H9 (cell line): ENCODE measurements at regions not wholly inside any gene's neighbourhood (a gene's known extent, or its start where the extent isn't known, plus 50 kb on each side); places are given as distances from the start of the nearest gene placed in this dataset.

Source experiments
- DNase-seq: peaks from one replicate; pipeline ENCODE4 v3.0.0-alpha.2; 2017
- H2AFZ ChIP-seq: one replicate; pipeline ENCODE4 v1.6.1; 2013; ENCODE audit warnings: mild to moderate bottlenecking, low read length, control low read depth, moderate library complexity
- H2AK5ac ChIP-seq: 2 replicates; pipeline ENCODE4 v1.6.1; 2013; ENCODE audit warnings: low read length, control low read depth, mixed read lengths; ENCODE audit not compliant: insufficient read length
- H2BK120ac ChIP-seq: one replicate; pipeline ENCODE4 v1.6.1; 2013; ENCODE audit warnings: low read depth, mild to moderate bottlenecking, low read length, control low read depth, inconsistent platforms; ENCODE audit not compliant: poor library complexity, severe bottlenecking
- H2BK12ac ChIP-seq: 2 replicates; pipeline ENCODE4 v1.6.1; 2013; ENCODE audit warnings: low read length, control low read depth, mixed read lengths, low read depth; ENCODE audit not compliant: insufficient read length
- H2BK15ac ChIP-seq: 2 replicates; pipeline ENCODE4 v1.6.1; 2013; ENCODE audit warnings: low read depth, low read length, control low read depth
- H2BK20ac ChIP-seq: one replicate; pipeline ENCODE4 v1.6.1; 2013; ENCODE audit warnings: low read depth, mild to moderate bottlenecking, low read length, control low read depth, inconsistent platforms; ENCODE audit not compliant: poor library complexity, severe bottlenecking
- H2BK5ac ChIP-seq: 2 replicates; pipeline ENCODE4 v1.6.1; 2013; ENCODE audit warnings: low read length, control low read depth, mixed read lengths; ENCODE audit not compliant: insufficient read length
- H3K14ac ChIP-seq: 2 replicates; pipeline ENCODE4 v1.6.1; 2013; ENCODE audit warnings: low read length, control low read depth; ENCODE audit not compliant: insufficient read depth
- H3K18ac ChIP-seq: 2 replicates; pipeline ENCODE4 v1.6.1; 2013; ENCODE audit warnings: low read depth, mild to moderate bottlenecking, mixed read lengths, low read length, control low read depth; ENCODE audit not compliant: insufficient read length
- H3K23ac ChIP-seq: 2 replicates; pipeline ENCODE4 v1.6.1; 2013; ENCODE audit warnings: low read length, control low read depth, mixed read lengths, low read depth; ENCODE audit not compliant: insufficient read length
- H3K23me2 ChIP-seq: 2 replicates; pipeline ENCODE4 v1.6.1; 2013; ENCODE audit warnings: low read depth, mild to moderate bottlenecking, mixed read lengths, low read length, control low read depth; ENCODE audit not compliant: insufficient read length, poor library complexity, severe bottlenecking
- H3K27ac ChIP-seq: 2 replicates; pipeline ENCODE4 v1.5.1; 2013; ENCODE audit warnings: low read length, control low read depth, mixed read lengths, low read depth; ENCODE audit not compliant: insufficient read length
- H3K27me3 ChIP-seq: 2 replicates; pipeline ENCODE4 v1.6.1; 2013; ENCODE audit warnings: low read length, control low read depth, inconsistent platforms; ENCODE audit not compliant: insufficient read depth
- H3K4ac ChIP-seq: 2 replicates; pipeline ENCODE4 v1.6.1; 2013; ENCODE audit warnings: low read depth, mild to moderate bottlenecking, control low read depth, inconsistent platforms, low read length, moderate library complexity
- H3K4me1 ChIP-seq: 2 replicates; pipeline ENCODE4 v1.6.1; 2013; ENCODE audit warnings: low read length, control low read depth, inconsistent platforms; ENCODE audit not compliant: insufficient read depth
- H3K4me2 ChIP-seq: 2 replicates; pipeline ENCODE4 v1.6.1; 2013; ENCODE audit warnings: low read length, control low read depth, mixed read lengths; ENCODE audit not compliant: insufficient read length, insufficient read depth
- H3K56ac ChIP-seq: 2 replicates; pipeline ENCODE4 v1.6.1; 2013; ENCODE audit warnings: low read depth, mild to moderate bottlenecking, mixed read lengths, low read length, control low read depth; ENCODE audit not compliant: insufficient read length
- H3K79me1 ChIP-seq: 2 replicates; pipeline ENCODE4 v1.6.1; 2013; ENCODE audit warnings: low read depth, mild to moderate bottlenecking, moderate library complexity, low read length, control low read depth, inconsistent platforms; ENCODE audit not compliant: insufficient read depth, poor library complexity, severe bottlenecking
- H3K79me2 ChIP-seq: 2 replicates; pipeline ENCODE4 v1.6.1; 2013; ENCODE audit warnings: low read length, control low read depth, inconsistent platforms; ENCODE audit not compliant: insufficient read depth
- H3K9ac ChIP-seq: 2 replicates; pipeline ENCODE4 v1.6.1; 2013; ENCODE audit warnings: low read length, control low read depth, mixed read lengths; ENCODE audit not compliant: insufficient read length; ENCODE audit errors: extremely low read depth
- H3K9me3 ChIP-seq: one replicate; pipeline ENCODE4 v1.6.1; 2013; ENCODE audit warnings: low read depth, low read length, inconsistent platforms; ENCODE audit not compliant: control insufficient read depth
- H3T11ph ChIP-seq: one replicate; pipeline ENCODE4 v1.6.1; 2013; ENCODE audit warnings: mild to moderate bottlenecking, low read length, control low read depth, inconsistent platforms
- H4K20me1 ChIP-seq: one replicate; pipeline ENCODE4 v1.6.1; 2013; ENCODE audit not compliant: control insufficient read depth, insufficient read length, insufficient read depth
- H4K5ac ChIP-seq: 2 replicates; pipeline ENCODE4 v1.6.1; 2013; ENCODE audit warnings: low read depth, mild to moderate bottlenecking, mixed read lengths, low read length, control low read depth; ENCODE audit not compliant: insufficient read length
- H4K8ac ChIP-seq: replicated peaks from 2 replicates; pipeline ENCODE4 v1.6.1; 2013; ENCODE audit warnings: low read length, control low read depth, mixed read lengths, low read depth; ENCODE audit not compliant: insufficient read length
- H4K91ac ChIP-seq: 2 replicates; pipeline ENCODE4 v1.6.1; 2013; ENCODE audit warnings: low read depth, mild to moderate bottlenecking, moderate library complexity, mixed read lengths, low read length, control low read depth; ENCODE audit not compliant: insufficient read length
- H3K27ac Mint-ChIP-seq, 3 experiments: 2 replicates in 2 of 3; 3 replicates in 1 of 3; pipeline ENCODE4 v1.8.0; 2020 to 2021; ENCODE audit warnings: mixed read lengths in 3 of 3, mild to moderate bottlenecking in 1 of 3, moderate library complexity in 1 of 3
- H3K27me3 Mint-ChIP-seq: 2 replicates; pipeline ENCODE4 v1.8.0; 2021; ENCODE audit warnings: low read depth, mild to moderate bottlenecking, moderate library complexity, mixed read lengths
- H3K36me3 Mint-ChIP-seq, 3 experiments: 2 replicates in 2 of 3; 3 replicates in 1 of 3; pipeline ENCODE4 v1.8.0; 2020 to 2021; ENCODE audit warnings: low read depth in 3 of 3, mixed read lengths in 3 of 3; ENCODE audit not compliant: insufficient read depth in 1 of 3
- H3K4me1 Mint-ChIP-seq, 2 experiments: 2 replicates each; pipeline ENCODE4 v1.8.0; 2020; ENCODE audit warnings: mixed read lengths in 2 of 2
- H3K4me3 Mint-ChIP-seq, 2 experiments: 2 replicates in 1 of 2; 3 replicates in 1 of 2; pipeline ENCODE4 v1.8.0; 2020 to 2021; ENCODE audit warnings: mild to moderate bottlenecking in 2 of 2, mixed read lengths in 2 of 2, moderate library complexity in 1 of 2
- H3K9me3 Mint-ChIP-seq, 2 experiments: 2 replicates in 1 of 2; 3 replicates in 1 of 2; pipeline ENCODE4 v1.8.0; 2020; ENCODE audit warnings: mild to moderate bottlenecking in 2 of 2, mixed read lengths in 2 of 2, moderate library complexity in 1 of 2
- CTCF ChIP-seq: fragments of 200-600 bp; sonication (generic); conservative IDR thresholded peaks from 3 replicates; pipeline ENCODE4 v1.8.0; 2021; ENCODE audit warnings: antibody characterized with exemption, mild to moderate bottlenecking
- WGBS: extraction: QIAGEN DNeasy Blood & Tissue Kit; methylation state at CpG from one replicate; pipeline ENCODE4 v1.1.7; 2013; ENCODE audit warnings: missing lambda C conversion rate, low lambda C conversion rate, mixed read lengths; ENCODE audit not compliant: insufficient read length; ENCODE audit errors: extremely low coverage; 5-methylcytosine and 5-hydroxymethylcytosine counted together

- Histone ChIP-seq H3K9me3 (peaks cover 45% of the 10 kb centered on the region), H3K27me3 (no peaks in the 10 kb centered on the region), H3T11ph (no peak overlapping the region), H3K79me1 (no peaks in the 10 kb centered on the region), H2BK20ac (no peak overlapping the region), H3K4me1 (no peaks in the 10 kb centered on the region), H3K14ac (no peak overlapping the region), H3K56ac (no peak overlapping the region), H3K23ac (no peak overlapping the region), H2AFZ (no peak overlapping the region), H2BK15ac (no peak overlapping the region), H4K20me1 (no peaks in the 10 kb centered on the region), H2BK12ac (no peak overlapping the region), H3K27ac (no peak overlapping the region), H4K5ac (no peak overlapping the region), H3K23me2 (no peaks in the 10 kb centered on the region), H2BK5ac (no peak overlapping the region), H4K8ac (no peak overlapping the region), H4K91ac (no peak overlapping the region), H3K79me2 (no peaks in the 10 kb centered on the region), H3K9ac (no peak overlapping the region), H3K4me2 (no peak overlapping the region), H2AK5ac (no peak overlapping the region), H3K18ac (no peak overlapping the region), H3K4ac (no peak overlapping the region), H2BK120ac (no peak overlapping the region)
- H3K27me3 Mint-ChIP-seq, result no peaks in the 10 kb centered on the region; the same call in none of the 2 replicates
- WGBS, result no CpG with 5 or more reads among the region's 8 CpGs
- peaks cover 4 to 8% of the 10 kb centered on the region in 2 experiments; a peak in 3 of 4 replicates for H3K4me1 Mint-ChIP-seq
- no peak for TF ChIP-seq CTCF
- H3K36me3 Mint-ChIP-seq, result peaks cover 0 to 4% (median 3%) of the 10 kb centered on the region in 3 experiments; a peak in 5 of 7 replicates
- peaks cover 56 to 59% of the 10 kb centered on the region in 2 experiments for H3K9me3 Mint-ChIP-seq
- DNase-seq, result no peak
- H3K27ac Mint-ChIP-seq, result no peak overlapping the region
- H3K4me3 Mint-ChIP-seq, result no peak overlapping the region
Observed at GRCh38 chrX:121135488-121136207, 88.2 kb downstream of the GLUD2 start.
